Nephron progenitor cell (in vitro differentiated cells): ENCODE measurements at regions not wholly inside any gene's neighbourhood (a gene's known extent, or its start where the extent isn't known, plus 50 kb on each side); places are given as distances from the start of the nearest gene placed in this dataset.

Source experiments
- DNase-seq: peaks from one replicate; pipeline ENCODE4 v3.0.0; 2021
- H3K27ac Mint-ChIP-seq: 2 replicates; pipeline ENCODE4 v1.8.0; 2021; ENCODE audit warnings: mild to moderate bottlenecking, moderate library complexity, mixed read lengths
- H3K27me3 Mint-ChIP-seq: 2 replicates; pipeline ENCODE4 v1.8.0; 2021; ENCODE audit warnings: mild to moderate bottlenecking, low read depth, mixed read lengths; ENCODE audit not compliant: poor library complexity
- H3K36me3 Mint-ChIP-seq: 2 replicates; pipeline ENCODE4 v1.8.0; 2021; ENCODE audit warnings: low read depth, mixed read lengths
- H3K4me1 Mint-ChIP-seq: 2 replicates; pipeline ENCODE4 v1.8.0; 2021; ENCODE audit warnings: mixed read lengths
- H3K4me3 Mint-ChIP-seq: 2 replicates; pipeline ENCODE4 v1.8.0; 2021; ENCODE audit warnings: mild to moderate bottlenecking, moderate library complexity, mixed read lengths
- H3K9me3 Mint-ChIP-seq: 2 replicates; pipeline ENCODE4 v1.8.0; 2021; ENCODE audit warnings: mild to moderate bottlenecking, moderate library complexity, mixed read lengths
- CTCF ChIP-seq: fragments of 200-600 bp; sonication (generic); IDR thresholded peaks from 2 replicates; pipeline ENCODE4 v1.5.0; 2021; ENCODE audit warnings: antibody characterized with exemption

- no peaks in the 10 kb centered on the region for H3K27me3 Mint-ChIP-seq
- H3K27ac Mint-ChIP-seq: no peak overlapping the region
- DNase-seq: no peak
- H3K36me3 Mint-ChIP-seq: no peaks in the 10 kb centered on the region
- TF ChIP-seq CTCF: no peak
- no peaks in the 10 kb centered on the region for H3K4me1 Mint-ChIP-seq
- H3K9me3 Mint-ChIP-seq: no peaks in the 10 kb centered on the region
- H3K4me3 Mint-ChIP-seq: no peak overlapping the region
These were observed 604.6 kb upstream of the IMPG1 start for GRCh38 chr6:76677017-76677416.

GRCh38 chr6:76671751-76672150 lies 599.3 kb upstream of the IMPG1 start:
- no peak overlapping the region for H3K27ac Mint-ChIP-seq
- no peaks in the 10 kb centered on the region for H3K36me3 Mint-ChIP-seq
- no peak for DNase-seq
- H3K27me3 Mint-ChIP-seq: no peaks in the 10 kb centered on the region
- H3K4me3 Mint-ChIP-seq: no peak overlapping the region
- H3K9me3 Mint-ChIP-seq: no peaks in the 10 kb centered on the region
- TF ChIP-seq CTCF: no peak
- H3K4me1 Mint-ChIP-seq: no peaks in the 10 kb centered on the region

GRCh38 chr6:76644231-76644630 lies 571.8 kb upstream of the IMPG1 start:
- Mint-ChIP-seq H3K4me1 (no peaks in the 10 kb centered on the region), H3K27me3 (peaks cover 9% of the 10 kb centered on the region), H3K9me3 (no peaks in the 10 kb centered on the region), H3K27ac (no peak overlapping the region), H3K36me3 (no peaks in the 10 kb centered on the region), H3K4me3 (no peak overlapping the region)
- DNase-seq: no peak
- no peak for TF ChIP-seq CTCF

- TF ChIP-seq CTCF: no peak
- Mint-ChIP-seq H3K4me1 (no peaks in the 10 kb centered on the region), H3K27me3 (peaks cover 9% of the 10 kb centered on the region), H3K9me3 (no peaks in the 10 kb centered on the region), H3K36me3 (no peaks in the 10 kb centered on the region), H3K27ac (no peak overlapping the region), H3K4me3 (no peak overlapping the region)
- no peak for DNase-seq
These were observed 567.5 kb upstream of the IMPG1 start for GRCh38 chr6:76639941-76640340.

- H3K9me3 Mint-ChIP-seq: no peaks in the 10 kb centered on the region
- H3K27me3 Mint-ChIP-seq: no peaks in the 10 kb centered on the region
- H3K36me3 Mint-ChIP-seq: no peaks in the 10 kb centered on the region
- no peak for TF ChIP-seq CTCF
- H3K4me3 Mint-ChIP-seq: no peak overlapping the region
- H3K4me1 Mint-ChIP-seq: no peaks in the 10 kb centered on the region
- DNase-seq: no peak
- no peak overlapping the region for H3K27ac Mint-ChIP-seq
These were observed 562.2 kb upstream of the IMPG1 start for GRCh38 chr6:76634695-76635094.

- H3K4me3 Mint-ChIP-seq: no peak overlapping the region
- H3K36me3 Mint-ChIP-seq: no peaks in the 10 kb centered on the region
- peaks cover 12% of the 10 kb centered on the region for H3K9me3 Mint-ChIP-seq
- peaks cover under 1% of the 10 kb centered on the region for H3K27me3 Mint-ChIP-seq
- H3K4me1 Mint-ChIP-seq: no peaks in the 10 kb centered on the region
- H3K27ac Mint-ChIP-seq: no peak overlapping the region
- TF ChIP-seq CTCF: no peak
- DNase-seq: no peak
These were observed 560.8 kb upstream of the IMPG1 start for GRCh38 chr6:76633259-76633658.
